ENCODE measurements at regions not wholly inside any gene's neighbourhood (a gene's known extent, or its start where the extent isn't known, plus 50 kb on each side); places are given as distances from the start of the nearest gene placed in this dataset.
"Not testable (repeated sequence)": the region's sequence is repeated elsewhere in the genome, so short reads cannot be mapped to it uniquely, and the experiment has no call there.

DNA sequence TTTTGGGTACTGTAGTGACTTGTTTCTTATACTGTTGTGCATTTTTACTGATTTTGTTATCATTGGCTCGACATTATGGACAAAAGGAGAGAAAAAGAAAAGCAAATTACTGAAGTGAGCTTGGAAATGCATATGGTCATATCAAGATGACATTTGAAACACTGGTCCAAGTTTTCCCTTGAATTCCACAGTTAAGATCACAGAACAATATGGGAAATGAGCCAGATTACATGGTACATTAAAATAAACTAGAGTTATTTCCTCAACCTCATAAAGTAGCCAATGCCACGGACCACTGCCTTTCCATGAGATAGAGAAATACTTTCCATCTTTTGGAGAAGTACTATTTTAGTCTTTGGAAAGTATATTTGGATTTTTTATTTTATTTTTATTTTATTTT, 62.0 kb upstream of the SGPP2 start:
- Histone ChIP-seq H3K36me3 (ENCODE audit: low read depth) (no peaks in the 10 kb centered on the region), H3K4me3 (no peak overlapping the region), H4K20me1 (ENCODE audit: insufficient read depth) (no peaks in the 10 kb centered on the region), H3K4me2 (no peak overlapping the region), H3K27me3 (ENCODE audit: insufficient read depth, low read depth) (no peaks in the 10 kb centered on the region), H3K4me1 (replicated peaks; ENCODE audit: insufficient read depth) (peaks cover 11% of the 10 kb centered on the region), H3K9me2 (ENCODE audit: insufficient read depth) (no peaks in the 10 kb centered on the region), H3K79me2 (ENCODE audit: low read depth) (no peaks in the 10 kb centered on the region), H3K27ac (no peak overlapping the region), H2AFZ (no peak overlapping the region), H3F3A (ENCODE audit: insufficient read depth, low read depth) (no peaks in the 10 kb centered on the region), H3K9me3 (ENCODE audit: insufficient read depth, low read depth) (peaks cover 10% of the 10 kb centered on the region; the same call in 1 of the 2 replicates)
- CTCF ChIA-PET: no interaction called here
- intact Hi-C loops (cut with micrococcal nuclease; ENCODE audit: unreplicated experiment): no loop called here
- POLR2A ChIA-PET (ENCODE audit: unreplicated experiment): no interaction called here
- TF ChIP-seq, protein P1, sequence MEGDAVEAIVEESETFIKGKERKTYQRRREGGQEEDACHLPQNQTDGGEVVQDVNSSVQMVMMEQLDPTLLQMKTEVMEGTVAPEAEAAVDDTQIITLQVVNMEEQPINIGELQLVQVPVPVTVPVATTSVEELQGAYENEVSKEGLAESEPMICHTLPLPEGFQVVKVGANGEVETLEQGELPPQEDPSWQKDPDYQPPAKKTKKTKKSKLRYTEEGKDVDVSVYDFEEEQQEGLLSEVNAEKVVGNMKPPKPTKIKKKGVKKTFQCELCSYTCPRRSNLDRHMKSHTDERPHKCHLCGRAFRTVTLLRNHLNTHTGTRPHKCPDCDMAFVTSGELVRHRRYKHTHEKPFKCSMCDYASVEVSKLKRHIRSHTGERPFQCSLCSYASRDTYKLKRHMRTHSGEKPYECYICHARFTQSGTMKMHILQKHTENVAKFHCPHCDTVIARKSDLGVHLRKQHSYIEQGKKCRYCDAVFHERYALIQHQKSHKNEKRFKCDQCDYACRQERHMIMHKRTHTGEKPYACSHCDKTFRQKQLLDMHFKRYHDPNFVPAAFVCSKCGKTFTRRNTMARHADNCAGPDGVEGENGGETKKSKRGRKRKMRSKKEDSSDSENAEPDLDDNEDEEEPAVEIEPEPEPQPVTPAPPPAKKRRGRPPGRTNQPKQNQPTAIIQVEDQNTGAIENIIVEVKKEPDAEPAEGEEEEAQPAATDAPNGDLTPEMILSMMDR (conservative IDR thresholded peaks at IDR 0.05): no peak
- no peak for TF ChIP-seq EZH2 (IDR thresholded peaks at IDR 0.05; ENCODE audit: low read depth)
- no peak for DNase-seq
- BruUV-seq (replicated peaks): no TSS peak

DNA sequence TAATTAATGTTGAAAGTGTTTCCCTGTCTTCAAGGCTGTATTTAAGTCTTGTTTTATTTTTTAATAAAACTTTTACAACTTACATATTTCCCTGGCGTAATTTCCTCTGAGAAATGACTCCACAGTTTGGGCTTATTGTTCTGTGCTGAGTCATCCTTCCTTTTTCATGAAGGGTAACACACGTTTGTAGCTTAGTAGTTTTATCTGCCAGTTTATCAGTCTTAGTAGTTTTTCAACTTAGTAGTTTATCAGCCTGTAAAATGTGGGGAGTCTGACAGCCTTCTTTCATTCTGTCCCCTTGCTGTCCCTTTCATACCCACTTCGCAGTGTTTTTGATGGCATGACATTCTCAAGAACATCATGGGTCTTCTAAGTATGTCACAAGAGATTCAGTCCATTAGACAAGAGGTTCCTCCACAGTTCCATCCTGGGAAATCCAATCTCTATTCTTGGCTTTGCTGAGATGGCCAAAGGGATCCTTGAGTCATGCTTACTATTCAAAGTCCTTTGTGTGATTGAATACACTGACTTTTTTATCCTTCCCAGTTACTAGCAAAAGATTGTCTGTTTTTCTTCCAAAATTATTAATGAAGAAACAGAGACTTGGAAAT, 60.0 kb upstream of the SGPP2 start:
- no TSS peak for BruUV-seq (replicated peaks)
- H3K27me3 ChIP-seq (ENCODE audit: insufficient read depth, low read depth): no peaks in the 10 kb centered on the region
- H4K20me1 ChIP-seq (ENCODE audit: insufficient read depth): no peaks in the 10 kb centered on the region
- no peaks in the 10 kb centered on the region for H3K9me2 ChIP-seq (ENCODE audit: insufficient read depth)
- peak overlapping the region; percentile 16; the same call in 1 of the 2 replicates for H3K27ac ChIP-seq
- peak overlapping the region; percentile 20; the same call in 1 of the 2 replicates for H3K4me2 ChIP-seq
- H2AFZ ChIP-seq: peak overlapping the region; percentile 15
- H3K4me3 ChIP-seq: peak overlapping the region; percentile 0; the same call in 1 of the 2 replicates
- no peaks in the 10 kb centered on the region for H3K36me3 ChIP-seq (ENCODE audit: low read depth)
- H3K79me2 ChIP-seq (ENCODE audit: low read depth): no peaks in the 10 kb centered on the region
- DNase-seq: peak in 1 of 2 experiments; percentile 41
- H3K4me1 ChIP-seq (replicated peaks; ENCODE audit: insufficient read depth): peaks cover 11% of the 10 kb centered on the region
- ChIA-PET POLR2A (ENCODE audit: unreplicated experiment) (interaction anchor here (0.6 kb wide), 1 partner anchor 11 kb away, joined by 4 read pairs; no protein-coding TSS in a partner anchor), CTCF (no interaction called here)
- TF ChIP-seq, protein P1 (conservative IDR thresholded peaks at IDR 0.05): no peak
- no peak for TF ChIP-seq EZH2 (IDR thresholded peaks at IDR 0.05; ENCODE audit: low read depth)
- H3K9me3 ChIP-seq (ENCODE audit: insufficient read depth, low read depth): peaks cover 10% of the 10 kb centered on the region; the same call in 1 of the 2 replicates
- H3F3A ChIP-seq (ENCODE audit: insufficient read depth, low read depth): no peaks in the 10 kb centered on the region
- intact Hi-C loops (cut with micrococcal nuclease; ENCODE audit: unreplicated experiment): no loop called here

DNA sequence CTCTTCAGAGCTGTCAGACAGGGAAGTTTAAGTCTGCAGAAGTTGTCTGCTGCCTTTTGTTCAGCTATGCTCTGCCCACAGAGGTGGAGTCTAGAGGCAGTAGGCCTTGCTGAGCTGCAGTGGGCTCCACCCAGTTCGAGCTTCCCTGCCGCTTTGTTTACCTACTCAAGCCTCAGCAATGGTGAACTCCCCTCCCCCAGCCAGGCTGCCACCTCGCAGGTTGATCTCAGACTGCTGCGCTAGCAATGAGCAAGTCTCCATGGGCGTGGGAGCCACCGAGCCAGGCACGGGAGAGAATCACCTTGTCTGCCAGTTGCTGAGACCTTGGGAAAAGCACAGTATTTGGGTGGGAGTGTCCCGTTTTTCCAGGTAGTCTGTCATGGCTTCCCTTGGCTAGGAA, 56.1 kb upstream of the SGPP2 start:
- CTCF ChIA-PET; H3F3A ChIP-seq (ENCODE audit: insufficient read depth, low read depth); H3K27ac ChIP-seq; H3K4me3 ChIP-seq; H3K9me3 ChIP-seq (ENCODE audit: insufficient read depth, low read depth); intact Hi-C loops (cut with micrococcal nuclease; ENCODE audit: unreplicated experiment); H3K36me3 ChIP-seq (ENCODE audit: low read depth); H3K4me2 ChIP-seq; H3K9me2 ChIP-seq (ENCODE audit: insufficient read depth); BruUV-seq (replicated peaks); H4K20me1 ChIP-seq (ENCODE audit: insufficient read depth); H3K27me3 ChIP-seq (ENCODE audit: insufficient read depth, low read depth); H3K79me2 ChIP-seq (ENCODE audit: low read depth); H2AFZ ChIP-seq: not testable (repeated sequence)
- POLR2A ChIA-PET (ENCODE audit: unreplicated experiment): interaction anchor here (0.6 kb wide), 1 partner anchor 372 kb away, joined by 3 read pairs; no protein-coding TSS in a partner anchor
- H3K4me1 ChIP-seq (replicated peaks; ENCODE audit: insufficient read depth): peaks cover 11% of the 10 kb centered on the region
- peak in 1 of 2 experiments; percentile 60 for DNase-seq

DNA sequence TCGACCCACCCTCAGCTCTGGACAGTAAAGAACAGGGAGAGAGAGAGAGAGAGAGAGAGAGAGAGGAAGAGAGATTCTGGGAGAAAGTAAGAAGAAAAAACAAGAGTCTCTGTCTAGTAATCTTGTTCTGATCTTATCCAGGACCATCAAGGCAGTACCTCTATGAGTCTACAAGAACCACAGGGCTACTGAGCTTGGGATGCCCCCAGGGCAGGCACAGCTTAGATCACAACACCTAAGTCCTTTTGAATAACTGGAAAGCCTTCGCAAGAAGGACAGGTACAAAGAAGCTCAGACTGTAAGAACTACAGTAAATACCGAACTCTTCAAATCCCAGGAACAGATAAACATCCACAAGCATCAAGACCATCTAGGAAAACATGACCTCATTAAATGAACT, 51.4 kb upstream of the SGPP2 start:
- no peaks in the 10 kb centered on the region; the same call in 1 of the 2 replicates for H3K9me3 ChIP-seq (ENCODE audit: insufficient read depth, low read depth)
- TF ChIP-seq EZH2 (IDR thresholded peaks at IDR 0.05; ENCODE audit: low read depth): no peak
- TF ChIP-seq, protein P1 (conservative IDR thresholded peaks at IDR 0.05): no peak

More for the DNA sequence above, 51.4 kb upstream of the SGPP2 start:
- no TSS peak for BruUV-seq (replicated peaks)
- Histone ChIP-seq H3K27me3 (ENCODE audit: insufficient read depth, low read depth) (no peaks in the 10 kb centered on the region), H2AFZ (no peak overlapping the region), H3K4me2 (no peak overlapping the region), H3K4me1 (replicated peaks; ENCODE audit: insufficient read depth) (no peaks in the 10 kb centered on the region), H3F3A (ENCODE audit: insufficient read depth, low read depth) (no peaks in the 10 kb centered on the region), H3K79me2 (ENCODE audit: low read depth) (no peaks in the 10 kb centered on the region), H4K20me1 (ENCODE audit: insufficient read depth) (no peaks in the 10 kb centered on the region), H3K27ac (no peak overlapping the region), H3K9me2 (ENCODE audit: insufficient read depth) (no peaks in the 10 kb centered on the region), H3K4me3 (no peak overlapping the region), H3K36me3 (ENCODE audit: low read depth) (no peaks in the 10 kb centered on the region)
- intact Hi-C loops (cut with micrococcal nuclease; ENCODE audit: unreplicated experiment): no loop called here
- DNase-seq: no peak
- CTCF ChIA-PET: no interaction called here
- POLR2A ChIA-PET (ENCODE audit: unreplicated experiment): no interaction called here

Data from PC-9 (cell line).